GM23338 (cell line): ENCODE measurements at regions not wholly inside any gene's neighbourhood (a gene's known extent, or its start where the extent isn't known, plus 50 kb on each side); places are given as distances from the start of the nearest gene placed in this dataset.

ENCODE experiments used
- CREB1 ChIP-seq: fragments of 250-450 bp; sonication (Bioruptor Pico); IDR thresholded peaks from 2 replicates; pipeline ENCODE4 v1.5.0; 2020; ENCODE audit warnings: low read depth, mild to moderate bottlenecking, moderate library complexity
- EZH2 ChIP-seq: fragments of 200-600 bp; sonication (generic); IDR thresholded peaks from one replicate; pipeline ENCODE4 v1.8.0; 2017; ENCODE audit warnings: antibody characterized with exemption, mild to moderate bottlenecking, low read depth; ENCODE audit not compliant: unreplicated experiment
- JUNB ChIP-seq: IDR thresholded peaks from one replicate; pipeline ENCODE4 v1.6.1; 2016; ENCODE audit warnings: antibody characterized with exemption; ENCODE audit not compliant: unreplicated experiment
- TF ChIP-seq, protein P1 (sequence below): IDR thresholded peaks from one replicate; pipeline ENCODE4 v1.6.1; 2018; ENCODE audit warnings: antibody characterized with exemption; ENCODE audit not compliant: unreplicated experiment
- TF ChIP-seq, protein P2 (sequence below): fragments of 250-450 bp; sonication (Bioruptor Pico); IDR thresholded peaks from 2 replicates; pipeline ENCODE4 v1.5.0; 2020; ENCODE audit warnings: mild to moderate bottlenecking, moderate library complexity

DNA sequence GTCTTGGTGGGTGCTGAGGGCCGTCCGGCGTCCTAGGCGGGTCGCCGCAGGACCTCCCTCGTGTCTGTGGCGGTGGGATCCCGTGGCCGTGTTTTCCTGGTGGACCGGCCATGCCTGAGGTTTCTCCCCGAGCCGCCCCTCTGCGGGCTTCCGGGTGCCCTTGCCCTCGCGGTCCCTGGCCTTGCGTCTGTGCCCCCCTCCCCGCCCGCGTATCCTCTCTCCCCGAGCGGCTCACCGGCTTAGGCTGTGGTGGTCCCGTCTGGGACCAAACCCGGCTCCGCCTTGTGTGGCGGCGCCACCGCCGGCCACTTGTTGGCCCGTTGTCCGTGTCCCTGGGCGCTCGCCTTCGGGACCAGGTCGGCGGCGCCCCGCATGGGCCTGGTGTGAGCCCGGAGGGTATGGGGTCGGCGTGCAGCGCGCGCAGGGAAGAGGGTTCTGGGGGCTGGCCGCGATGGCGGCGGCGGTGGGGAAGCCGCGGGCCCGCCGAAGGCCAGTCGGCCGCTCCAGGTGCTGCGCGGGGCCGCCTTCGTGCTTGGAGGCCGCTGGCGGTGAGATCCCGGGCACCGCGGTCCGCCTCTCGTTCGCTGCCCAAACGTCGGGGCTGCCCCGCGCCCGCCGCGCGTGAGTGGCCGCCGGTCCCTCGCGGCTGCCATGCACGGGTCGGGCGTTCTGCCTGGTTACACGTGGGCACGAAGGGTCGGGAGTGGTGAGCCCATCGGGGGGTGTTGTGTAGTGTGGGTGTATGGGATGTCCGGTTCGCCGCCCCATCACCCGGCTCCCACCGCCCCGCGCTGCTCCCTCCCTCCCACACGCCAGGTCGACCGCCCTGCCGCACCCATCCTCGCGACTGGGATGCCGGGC is 3899.1 kb upstream of the OR11H1 start (continued):
- TF ChIP-seq, protein P1, sequence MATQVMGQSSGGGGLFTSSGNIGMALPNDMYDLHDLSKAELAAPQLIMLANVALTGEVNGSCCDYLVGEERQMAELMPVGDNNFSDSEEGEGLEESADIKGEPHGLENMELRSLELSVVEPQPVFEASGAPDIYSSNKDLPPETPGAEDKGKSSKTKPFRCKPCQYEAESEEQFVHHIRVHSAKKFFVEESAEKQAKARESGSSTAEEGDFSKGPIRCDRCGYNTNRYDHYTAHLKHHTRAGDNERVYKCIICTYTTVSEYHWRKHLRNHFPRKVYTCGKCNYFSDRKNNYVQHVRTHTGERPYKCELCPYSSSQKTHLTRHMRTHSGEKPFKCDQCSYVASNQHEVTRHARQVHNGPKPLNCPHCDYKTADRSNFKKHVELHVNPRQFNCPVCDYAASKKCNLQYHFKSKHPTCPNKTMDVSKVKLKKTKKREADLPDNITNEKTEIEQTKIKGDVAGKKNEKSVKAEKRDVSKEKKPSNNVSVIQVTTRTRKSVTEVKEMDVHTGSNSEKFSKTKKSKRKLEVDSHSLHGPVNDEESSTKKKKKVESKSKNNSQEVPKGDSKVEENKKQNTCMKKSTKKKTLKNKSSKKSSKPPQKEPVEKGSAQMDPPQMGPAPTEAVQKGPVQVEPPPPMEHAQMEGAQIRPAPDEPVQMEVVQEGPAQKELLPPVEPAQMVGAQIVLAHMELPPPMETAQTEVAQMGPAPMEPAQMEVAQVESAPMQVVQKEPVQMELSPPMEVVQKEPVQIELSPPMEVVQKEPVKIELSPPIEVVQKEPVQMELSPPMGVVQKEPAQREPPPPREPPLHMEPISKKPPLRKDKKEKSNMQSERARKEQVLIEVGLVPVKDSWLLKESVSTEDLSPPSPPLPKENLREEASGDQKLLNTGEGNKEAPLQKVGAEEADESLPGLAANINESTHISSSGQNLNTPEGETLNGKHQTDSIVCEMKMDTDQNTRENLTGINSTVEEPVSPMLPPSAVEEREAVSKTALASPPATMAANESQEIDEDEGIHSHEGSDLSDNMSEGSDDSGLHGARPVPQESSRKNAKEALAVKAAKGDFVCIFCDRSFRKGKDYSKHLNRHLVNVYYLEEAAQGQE: no peak
- TF ChIP-seq CREB1 (CRISPR knock-in tag) (no peak), JUNB (no peak), EZH2 (no peak)
- TF ChIP-seq, protein P2, sequence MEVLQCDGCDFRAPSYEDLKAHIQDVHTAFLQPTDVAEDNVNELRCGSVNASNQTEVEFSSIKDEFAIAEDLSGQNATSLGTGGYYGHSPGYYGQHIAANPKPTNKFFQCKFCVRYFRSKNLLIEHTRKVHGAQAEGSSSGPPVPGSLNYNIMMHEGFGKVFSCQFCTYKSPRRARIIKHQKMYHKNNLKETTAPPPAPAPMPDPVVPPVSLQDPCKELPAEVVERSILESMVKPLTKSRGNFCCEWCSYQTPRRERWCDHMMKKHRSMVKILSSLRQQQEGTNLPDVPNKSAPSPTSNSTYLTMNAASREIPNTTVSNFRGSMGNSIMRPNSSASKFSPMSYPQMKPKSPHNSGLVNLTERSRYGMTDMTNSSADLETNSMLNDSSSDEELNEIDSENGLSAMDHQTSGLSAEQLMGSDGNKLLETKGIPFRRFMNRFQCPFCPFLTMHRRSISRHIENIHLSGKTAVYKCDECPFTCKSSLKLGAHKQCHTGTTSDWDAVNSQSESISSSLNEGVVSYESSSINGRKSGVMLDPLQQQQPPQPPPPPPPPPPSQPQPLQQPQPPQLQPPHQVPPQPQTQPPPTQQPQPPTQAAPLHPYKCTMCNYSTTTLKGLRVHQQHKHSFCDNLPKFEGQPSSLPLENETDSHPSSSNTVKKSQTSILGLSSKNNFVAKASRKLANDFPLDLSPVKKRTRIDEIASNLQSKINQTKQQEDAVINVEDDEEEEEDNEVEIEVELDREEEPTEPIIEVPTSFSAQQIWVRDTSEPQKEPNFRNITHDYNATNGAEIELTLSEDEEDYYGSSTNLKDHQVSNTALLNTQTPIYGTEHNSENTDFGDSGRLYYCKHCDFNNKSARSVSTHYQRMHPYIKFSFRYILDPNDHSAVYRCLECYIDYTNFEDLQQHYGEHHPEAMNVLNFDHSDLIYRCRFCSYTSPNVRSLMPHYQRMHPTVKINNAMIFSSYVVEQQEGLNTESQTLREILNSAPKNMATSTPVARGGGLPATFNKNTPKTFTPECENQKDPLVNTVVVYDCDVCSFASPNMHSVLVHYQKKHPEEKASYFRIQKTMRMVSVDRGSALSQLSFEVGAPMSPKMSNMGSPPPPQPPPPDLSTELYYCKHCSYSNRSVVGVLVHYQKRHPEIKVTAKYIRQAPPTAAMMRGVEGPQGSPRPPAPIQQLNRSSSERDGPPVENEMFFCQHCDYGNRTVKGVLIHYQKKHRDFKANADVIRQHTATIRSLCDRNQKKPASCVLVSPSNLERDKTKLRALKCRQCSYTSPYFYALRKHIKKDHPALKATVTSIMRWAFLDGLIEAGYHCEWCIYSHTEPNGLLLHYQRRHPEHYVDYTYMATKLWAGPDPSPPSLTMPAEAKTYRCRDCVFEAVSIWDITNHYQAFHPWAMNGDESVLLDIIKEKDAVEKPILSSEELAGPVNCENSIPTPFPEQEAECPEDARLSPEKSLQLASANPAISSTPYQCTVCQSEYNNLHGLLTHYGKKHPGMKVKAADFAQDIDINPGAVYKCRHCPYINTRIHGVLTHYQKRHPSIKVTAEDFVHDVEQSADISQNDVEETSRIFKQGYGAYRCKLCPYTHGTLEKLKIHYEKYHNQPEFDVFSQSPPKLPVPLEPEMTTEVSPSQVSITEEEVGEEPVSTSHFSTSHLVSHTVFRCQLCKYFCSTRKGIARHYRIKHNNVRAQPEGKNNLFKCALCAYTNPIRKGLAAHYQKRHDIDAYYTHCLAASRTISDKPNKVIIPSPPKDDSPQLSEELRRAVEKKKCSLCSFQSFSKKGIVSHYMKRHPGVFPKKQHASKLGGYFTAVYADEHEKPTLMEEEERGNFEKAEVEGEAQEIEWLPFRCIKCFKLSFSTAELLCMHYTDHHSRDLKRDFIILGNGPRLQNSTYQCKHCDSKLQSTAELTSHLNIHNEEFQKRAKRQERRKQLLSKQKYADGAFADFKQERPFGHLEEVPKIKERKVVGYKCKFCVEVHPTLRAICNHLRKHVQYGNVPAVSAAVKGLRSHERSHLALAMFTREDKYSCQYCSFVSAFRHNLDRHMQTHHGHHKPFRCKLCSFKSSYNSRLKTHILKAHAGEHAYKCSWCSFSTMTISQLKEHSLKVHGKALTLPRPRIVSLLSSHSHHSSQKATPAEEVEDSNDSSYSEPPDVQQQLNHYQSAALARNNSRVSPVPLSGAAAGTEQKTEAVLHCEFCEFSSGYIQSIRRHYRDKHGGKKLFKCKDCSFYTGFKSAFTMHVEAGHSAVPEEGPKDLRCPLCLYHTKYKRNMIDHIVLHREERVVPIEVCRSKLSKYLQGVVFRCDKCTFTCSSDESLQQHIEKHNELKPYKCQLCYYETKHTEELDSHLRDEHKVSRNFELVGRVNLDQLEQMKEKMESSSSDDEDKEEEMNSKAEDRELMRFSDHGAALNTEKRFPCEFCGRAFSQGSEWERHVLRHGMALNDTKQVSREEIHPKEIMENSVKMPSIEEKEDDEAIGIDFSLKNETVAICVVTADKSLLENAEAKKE (CRISPR knock-in tag): no peak
